ENCODE measurements at regions not wholly inside any gene's neighbourhood (a gene's known extent, or its start where the extent isn't known, plus 50 kb on each side); places are given as distances from the start of the nearest gene placed in this dataset.

GRCh38 chr5:109476292-109476691, 66.5 kb upstream of the PJA2 start:
- TF ChIP-seq CTCF (IDR thresholded peaks at IDR 0.05) (no peak), POLR2AphosphoS5 (IDR thresholded peaks at IDR 0.05) (no peak)
